NCI-H2196 treated with DMSO at 0.1 percent for 48 hours (cell line): ENCODE measurements at regions not wholly inside any gene's neighbourhood (a gene's known extent, or its start where the extent isn't known, plus 50 kb on each side); places are given as distances from the start of the nearest gene placed in this dataset.
"Not testable (repeated sequence)": the region's sequence is repeated elsewhere in the genome, so short reads cannot be mapped to it uniquely, and the experiment has no call there.

ENCODE experiments used
- DNase-seq: peaks from one replicate; lab custom pipeline; 2025; ENCODE audit not compliant: unreplicated experiment; lab: John Stamatoyannopoulos, UW

GRCh38 chr2:18266699-18267098, 293.8 kb downstream of the RDH14 start:
- not testable (repeated sequence) for DNase-seq

GRCh38 chr2:18265614-18266586, 294.6 kb downstream of the RDH14 start:
- DNase-seq, result no peak

GRCh38 chr2:18262601-18263000, 297.9 kb downstream of the RDH14 start:
- no peak for DNase-seq

- DNase-seq, result no peak
Observed at GRCh38 chr2:18253686-18254197, 306.7 kb downstream of the RDH14 start.

DNA sequence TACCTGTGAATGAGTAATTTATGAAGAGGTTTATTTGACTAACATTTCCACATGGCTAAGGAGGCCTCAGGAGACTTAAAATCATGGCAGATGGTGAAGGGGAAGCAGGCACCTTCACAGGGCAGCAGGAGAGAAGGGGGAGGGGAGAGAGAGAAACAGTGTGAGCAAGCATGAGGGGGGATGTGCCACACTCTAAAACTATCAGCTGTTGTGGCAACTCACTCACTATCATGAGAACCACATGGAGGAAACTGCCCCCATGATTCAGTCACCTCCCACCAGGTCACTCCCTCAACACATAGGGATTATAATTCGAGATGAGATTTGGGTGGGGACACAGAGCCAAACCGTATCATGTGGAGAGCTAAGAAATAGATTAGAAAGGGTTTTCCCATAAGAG, 309.0 kb downstream of the RDH14 start:
- no peak for DNase-seq

DNA sequence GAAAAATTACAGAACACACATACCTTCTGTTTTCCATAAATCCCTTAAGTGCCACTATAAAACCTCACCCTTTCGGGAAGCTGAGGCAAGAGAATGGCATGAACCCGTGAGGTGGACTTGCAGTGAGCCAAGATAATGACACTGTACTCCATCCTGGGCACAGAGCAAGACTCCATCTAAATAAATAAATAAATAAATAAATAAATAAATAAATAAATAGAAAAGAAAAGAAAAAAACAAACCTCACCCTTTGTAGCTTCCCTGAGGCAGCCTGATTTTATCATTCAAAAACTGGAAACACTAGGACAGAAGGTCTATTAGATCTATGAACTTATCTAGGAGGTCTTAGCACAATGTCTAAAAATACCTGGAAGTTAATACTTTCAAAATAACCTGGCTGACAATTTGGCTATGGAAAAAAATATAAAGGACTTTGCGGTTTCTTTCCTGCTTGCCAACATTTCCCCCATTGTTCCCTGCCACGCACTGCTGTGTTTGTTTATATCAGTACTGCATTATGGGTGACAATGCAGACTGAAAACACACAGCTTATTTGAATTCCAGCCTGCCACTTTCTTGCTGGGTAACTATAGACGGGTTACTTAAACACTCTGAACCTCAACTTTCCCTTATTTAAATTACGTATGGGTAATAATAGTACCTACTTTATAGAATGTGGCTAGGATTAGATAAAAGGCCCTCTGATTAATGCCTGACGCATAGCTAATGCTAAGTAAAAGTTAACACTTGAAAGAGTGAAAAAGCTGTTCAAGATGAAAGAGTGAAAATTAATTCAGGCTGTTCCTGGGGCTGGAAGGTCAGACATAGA, 313.0 kb downstream of the RDH14 start:
- DNase-seq, result no peak

- DNase-seq, result no peak
Observed at GRCh38 chr2:18245375-18245774, 315.1 kb downstream of the RDH14 start.

- DNase-seq, result no peak
Observed at GRCh38 chr2:18244845-18245244, 315.6 kb downstream of the RDH14 start.

GRCh38 chr2:18243816-18244215, 316.6 kb downstream of the RDH14 start:
- no peak for DNase-seq

GRCh38 chr2:18242716-18243115, 317.7 kb downstream of the RDH14 start:
- no peak for DNase-seq

- no peak for DNase-seq
Observed at GRCh38 chr2:18238209-18238608, 322.2 kb downstream of the RDH14 start.

GRCh38 chr2:18237298-18237697, 323.2 kb downstream of the RDH14 start:
- DNase-seq, result no peak

DNA sequence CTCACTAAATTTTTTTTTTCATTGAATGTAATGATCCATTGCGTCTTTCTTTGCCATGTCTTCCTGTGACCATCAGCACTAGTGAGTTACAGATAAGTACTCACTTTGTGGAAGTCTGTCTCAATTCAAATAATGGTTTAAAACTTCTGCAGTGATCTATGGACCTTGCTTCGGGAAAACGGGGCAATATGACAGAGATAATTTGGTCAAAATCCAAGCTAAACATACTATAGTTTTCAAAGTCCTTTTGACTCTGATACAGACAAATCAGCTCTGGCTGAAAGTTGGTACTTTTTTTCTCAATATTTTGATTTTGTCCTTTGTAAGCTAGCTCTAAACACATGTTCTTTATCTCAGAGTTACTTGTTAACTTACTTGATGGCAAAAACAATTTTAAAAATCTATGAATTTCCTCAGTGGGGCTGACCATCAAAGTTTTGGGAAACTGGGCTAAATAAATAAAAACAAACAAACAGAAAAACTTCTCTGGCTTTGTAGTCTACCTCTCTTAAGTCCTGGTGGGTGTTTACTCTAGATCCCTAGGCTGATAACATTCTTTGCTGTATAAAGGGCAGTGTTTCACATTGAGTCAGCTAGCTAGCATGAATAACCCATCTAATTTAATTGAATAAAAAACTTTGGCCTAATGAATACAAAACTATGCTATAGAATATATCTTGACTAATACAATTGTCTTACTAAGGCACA, 327.6 kb downstream of the RDH14 start:
- no peak for DNase-seq

DNA sequence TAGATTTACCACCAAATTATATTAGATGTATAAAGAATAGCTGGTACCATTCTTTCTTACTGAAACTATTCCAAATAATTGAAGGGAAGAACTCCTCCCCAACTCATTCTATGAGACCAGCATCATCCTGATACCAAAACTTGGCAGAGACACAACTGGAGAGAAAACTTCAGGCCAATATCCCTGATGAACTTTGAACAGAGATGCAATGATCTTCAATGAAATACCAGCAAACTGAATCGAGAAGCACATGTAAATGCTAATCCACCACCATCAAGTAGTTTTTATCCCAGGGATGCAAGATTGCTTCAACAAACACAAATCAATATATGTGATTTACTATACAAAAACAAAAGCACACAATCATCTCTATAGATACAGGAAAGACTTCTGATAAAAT, 329.8 kb downstream of the RDH14 start:
- no peak for DNase-seq

DNA sequence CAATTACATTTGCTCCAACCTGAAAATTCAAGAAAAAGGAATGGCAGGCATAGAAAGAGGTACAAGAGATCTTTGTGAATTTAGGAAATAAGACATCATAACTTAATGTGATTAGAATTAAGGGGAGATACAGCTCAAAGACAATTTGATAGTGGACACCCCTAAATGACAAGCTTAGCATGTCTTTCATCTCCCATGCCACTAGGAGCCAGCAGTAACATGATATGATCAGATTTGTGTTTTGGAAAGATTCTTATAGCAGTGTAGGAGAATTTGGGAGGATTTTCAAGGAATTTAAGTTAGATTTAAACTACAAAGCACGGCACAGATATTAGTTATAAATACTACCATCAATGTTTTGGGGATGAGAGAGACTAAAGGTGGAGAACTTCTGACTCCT, 340.8 kb downstream of the RDH14 start:
- DNase-seq, result no peak

GRCh38 chr2:18218160-18218933, 339.9 kb downstream of the KCNS3 start:
- no peak for DNase-seq

- DNase-seq, result no peak
Observed at GRCh38 chr2:18214936-18215335, 336.5 kb downstream of the KCNS3 start.

- no peak for DNase-seq
Observed at GRCh38 chr2:18213986-18214385, 335.5 kb downstream of the KCNS3 start.

GRCh38 chr2:18209934-18210639, 331.6 kb downstream of the KCNS3 start:
- DNase-seq, result no peak

GRCh38 chr2:18208956-18209355, 330.5 kb downstream of the KCNS3 start:
- DNase-seq, result no peak
